ENCODE measurements at regions not wholly inside any gene's neighbourhood (a gene's known extent, or its start where the extent isn't known, plus 50 kb on each side); places are given as distances from the start of the nearest gene placed in this dataset.

DNA sequence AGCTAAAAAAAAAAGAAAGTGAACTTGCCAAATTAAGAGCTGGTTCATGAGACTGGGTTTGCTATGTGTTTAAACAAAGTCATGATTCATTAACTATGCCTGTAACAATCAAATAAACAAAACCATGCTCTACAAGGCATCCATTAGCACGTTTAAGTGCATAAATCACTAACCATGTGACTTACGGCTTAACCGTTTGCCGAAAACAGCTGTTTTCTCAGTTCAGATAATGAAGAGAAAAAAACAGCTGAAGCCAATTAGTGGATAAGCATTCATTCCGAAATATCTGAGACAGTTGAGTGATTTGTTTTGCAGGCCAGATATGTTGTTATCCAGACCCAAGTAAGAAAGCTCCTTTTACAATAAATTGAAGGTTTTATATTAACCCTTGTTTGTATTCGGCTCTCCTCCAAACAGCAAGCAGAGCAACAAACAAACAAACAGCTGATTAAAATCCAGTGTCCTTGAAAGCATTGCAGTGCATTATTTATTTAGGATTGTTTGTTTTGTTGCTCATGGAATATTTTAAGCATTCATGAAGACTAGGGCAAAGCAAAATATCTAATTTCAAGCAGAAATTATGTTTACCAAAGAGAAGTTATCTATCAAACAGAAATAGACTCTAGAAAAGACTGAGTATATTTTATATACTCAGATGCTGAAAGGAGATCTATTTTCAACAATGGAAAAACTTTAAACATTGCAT is 343.5 kb downstream of the RFPL4B start:
- no peaks in the 10 kb centered on the region for H3K36me3 ChIP-seq (ENCODE audit: insufficient read depth, low read length)
- DNase-seq (ENCODE audit: low read depth) (peak; percentile 86), FAIRE-seq (peak; percentile 13)
- no peak for TF ChIP-seq EZH2 (IDR thresholded peaks at IDR 0.05; ENCODE audit: insufficient read depth, low read length)
- TF ChIP-seq, protein P1, sequence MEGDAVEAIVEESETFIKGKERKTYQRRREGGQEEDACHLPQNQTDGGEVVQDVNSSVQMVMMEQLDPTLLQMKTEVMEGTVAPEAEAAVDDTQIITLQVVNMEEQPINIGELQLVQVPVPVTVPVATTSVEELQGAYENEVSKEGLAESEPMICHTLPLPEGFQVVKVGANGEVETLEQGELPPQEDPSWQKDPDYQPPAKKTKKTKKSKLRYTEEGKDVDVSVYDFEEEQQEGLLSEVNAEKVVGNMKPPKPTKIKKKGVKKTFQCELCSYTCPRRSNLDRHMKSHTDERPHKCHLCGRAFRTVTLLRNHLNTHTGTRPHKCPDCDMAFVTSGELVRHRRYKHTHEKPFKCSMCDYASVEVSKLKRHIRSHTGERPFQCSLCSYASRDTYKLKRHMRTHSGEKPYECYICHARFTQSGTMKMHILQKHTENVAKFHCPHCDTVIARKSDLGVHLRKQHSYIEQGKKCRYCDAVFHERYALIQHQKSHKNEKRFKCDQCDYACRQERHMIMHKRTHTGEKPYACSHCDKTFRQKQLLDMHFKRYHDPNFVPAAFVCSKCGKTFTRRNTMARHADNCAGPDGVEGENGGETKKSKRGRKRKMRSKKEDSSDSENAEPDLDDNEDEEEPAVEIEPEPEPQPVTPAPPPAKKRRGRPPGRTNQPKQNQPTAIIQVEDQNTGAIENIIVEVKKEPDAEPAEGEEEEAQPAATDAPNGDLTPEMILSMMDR (IDR thresholded peaks at IDR 0.05; ENCODE audit: insufficient read depth, low read depth, low read length), result no peak
- H2AFZ ChIP-seq (ENCODE audit: low read depth, low read length), result peak overlapping the region; percentile 43
- Mint-ChIP-seq H3K27ac (ENCODE audit: unreplicated experiment) (no peak overlapping the region), H3K9me3 (ENCODE audit: unreplicated experiment) (peaks cover 2% of the 10 kb centered on the region), H3K36me3 (ENCODE audit: low read depth, unreplicated experiment) (peaks cover 2% of the 10 kb centered on the region), H3K4me1 (ENCODE audit: low read depth, unreplicated experiment) (peaks cover 2% of the 10 kb centered on the region), H3K4me3 (ENCODE audit: unreplicated experiment) (no peak overlapping the region), H3K27me3 (ENCODE audit: low read depth, unreplicated experiment) (no peaks in the 10 kb centered on the region)
- H3K9me3 ChIP-seq (ENCODE audit: insufficient read depth, low read depth, low read length), result no peaks in the 10 kb centered on the region
- H4K20me1 ChIP-seq (ENCODE audit: insufficient read depth, low read length), result no peaks in the 10 kb centered on the region
- H3K9ac ChIP-seq (ENCODE audit: low read length), result peak overlapping the region; percentile 9
- peak overlapping the region; percentile 49 for H3K4me2 ChIP-seq (ENCODE audit: low read length)
- peaks cover 10% of the 10 kb centered on the region for H3K4me1 ChIP-seq (ENCODE audit: insufficient read depth, low read length)
- no peaks in the 10 kb centered on the region for H3K79me2 ChIP-seq (ENCODE audit: insufficient read depth, low read length)
- no peak overlapping the region for H3K4me3 ChIP-seq (ENCODE audit: insufficient read depth, low read depth, low read length)
- H3K27ac ChIP-seq (ENCODE audit: low read depth, low read length), result no peak overlapping the region
- H3K27me3 ChIP-seq (ENCODE audit: insufficient read depth, low read length), result no peaks in the 10 kb centered on the region

DNA sequence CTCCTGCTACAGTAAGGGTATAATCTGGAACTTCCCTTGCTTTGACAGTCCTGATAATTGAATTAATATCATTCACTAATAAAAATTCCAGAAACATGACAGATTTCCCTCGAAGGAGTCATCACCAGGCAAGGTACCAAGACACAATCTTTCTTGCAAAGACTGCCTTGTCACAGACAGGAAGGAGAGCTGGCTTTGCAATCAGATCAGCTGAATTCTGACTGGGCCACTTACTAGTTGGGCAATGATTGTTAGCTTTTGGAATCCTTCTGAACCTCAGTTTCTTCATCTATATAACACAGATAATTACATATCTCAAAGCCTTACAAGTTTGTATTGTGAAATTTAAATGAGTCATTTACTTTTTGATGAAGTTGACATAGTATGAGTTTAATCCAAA is 344.2 kb downstream of the RFPL4B start:
- H3K27me3 Mint-ChIP-seq (ENCODE audit: low read depth, unreplicated experiment), result no peaks in the 10 kb centered on the region

More for the DNA sequence above, 344.2 kb downstream of the RFPL4B start:
- peaks cover 2% of the 10 kb centered on the region for H3K4me1 Mint-ChIP-seq (ENCODE audit: low read depth, unreplicated experiment)
- Histone ChIP-seq H3K9ac (ENCODE audit: low read length) (no peak overlapping the region), H3K79me2 (ENCODE audit: insufficient read depth, low read length) (no peaks in the 10 kb centered on the region), H3K4me1 (ENCODE audit: insufficient read depth, low read length) (peaks cover 10% of the 10 kb centered on the region), H3K9me3 (ENCODE audit: insufficient read depth, low read depth, low read length) (no peaks in the 10 kb centered on the region), H3K36me3 (ENCODE audit: insufficient read depth, low read length) (no peaks in the 10 kb centered on the region), H3K27me3 (ENCODE audit: insufficient read depth, low read length) (no peaks in the 10 kb centered on the region), H3K27ac (ENCODE audit: low read depth, low read length) (peak overlapping the region; percentile 10), H3K4me3 (ENCODE audit: insufficient read depth, low read depth, low read length) (no peak overlapping the region), H4K20me1 (ENCODE audit: insufficient read depth, low read length) (no peaks in the 10 kb centered on the region), H2AFZ (ENCODE audit: low read depth, low read length) (no peak overlapping the region), H3K4me2 (ENCODE audit: low read length) (peak overlapping the region; percentile 49)
- TF ChIP-seq, protein P1 (IDR thresholded peaks at IDR 0.05; ENCODE audit: insufficient read depth, low read depth, low read length), result no peak
- no peak for TF ChIP-seq EZH2 (IDR thresholded peaks at IDR 0.05; ENCODE audit: insufficient read depth, low read length)
- H3K27ac Mint-ChIP-seq (ENCODE audit: unreplicated experiment), result peak overlapping the region; percentile 27
- peak; percentile 96 for DNase-seq (ENCODE audit: low read depth)
- no peak overlapping the region for H3K4me3 Mint-ChIP-seq (ENCODE audit: unreplicated experiment)
- H3K9me3 Mint-ChIP-seq (ENCODE audit: unreplicated experiment), result peaks cover 2% of the 10 kb centered on the region
- peak; percentile 95 for FAIRE-seq
- H3K36me3 Mint-ChIP-seq (ENCODE audit: low read depth, unreplicated experiment), result peaks cover 2% of the 10 kb centered on the region
